HL-60 (cell line): ENCODE measurements at regions not wholly inside any gene's neighbourhood (a gene's known extent, or its start where the extent isn't known, plus 50 kb on each side); places are given as distances from the start of the nearest gene placed in this dataset.

Experiments
- DNase-seq, 2 experiments: peaks; one replicate each; pipeline ENCODE4 v3.0.0-alpha.2; 2010 to 2020; ENCODE audit warnings: low read depth in 1 of 2, low spot score in 1 of 2
- H3K27ac ChIP-seq: fragments of 250-450 bp; sonication (Bioruptor Pico); replicated peaks from 2 replicates; pipeline ENCODE4 v1.5.1; 2020; ENCODE audit warnings: mild to moderate bottlenecking, moderate library complexity
- H3K27me3 ChIP-seq: fragments of 250-450 bp; sonication (Bioruptor Pico); 2 replicates; pipeline ENCODE4 v1.5.1; 2021; ENCODE audit warnings: mild to moderate bottlenecking, moderate library complexity; ENCODE audit not compliant: insufficient read depth, poor library complexity, severe bottlenecking
- H3K4me3 ChIP-seq: replicated peaks from 2 replicates; pipeline ENCODE4 v1.5.1; 2011; ENCODE audit warnings: mild to moderate bottlenecking, control low read depth, low read length; ENCODE audit not compliant: insufficient read depth
- CTCF ChIP-seq: IDR thresholded peaks from one replicate; pipeline ENCODE4 v1.5.1; 2011; ENCODE audit warnings: low read length, control low read depth, inconsistent platforms; ENCODE audit not compliant: insufficient read depth
- GABPA ChIP-seq: IDR thresholded peaks from 2 replicates; pipeline ENCODE4 v1.6.1; 2012; ENCODE audit warnings: low read depth
- POLR2AphosphoS5 ChIP-seq: IDR thresholded peaks from 2 replicates; pipeline ENCODE4 v1.6.1; 2012; ENCODE audit warnings: low read depth
- REST ChIP-seq: IDR thresholded peaks from 2 replicates; pipeline ENCODE4 v1.6.1; 2012; ENCODE audit warnings: low read depth; ENCODE audit not compliant: insufficient replicate concordance
- SPI1 ChIP-seq: IDR thresholded peaks from 2 replicates; pipeline ENCODE4 v1.6.1; 2012; ENCODE audit warnings: low read depth, mild to moderate bottlenecking, borderline replicate concordance

- no peaks in the 10 kb centered on the region for H3K27me3 ChIP-seq
- TF ChIP-seq REST (no peak), CTCF (no peak), POLR2AphosphoS5 (no peak), SPI1 (no peak), GABPA (no peak)
- H3K4me3 ChIP-seq = no peak overlapping the region
- H3K27ac ChIP-seq = no peak overlapping the region
- DNase-seq = no peak
These were observed 54.5 kb upstream of the NOCT start for GRCh38 chr4:138961129-138961528.

GRCh38 chr4:138960175-138960710 lies 55.3 kb upstream of the NOCT start:
- TF ChIP-seq CTCF = no peak
- TF ChIP-seq SPI1 = no peak
- no peak for TF ChIP-seq REST
- no peak for TF ChIP-seq GABPA
- no peak for TF ChIP-seq POLR2AphosphoS5
- no peaks in the 10 kb centered on the region for H3K27me3 ChIP-seq
- DNase-seq = no peak
- H3K27ac ChIP-seq = no peak overlapping the region; the same call in 1 of the 2 replicates
- H3K4me3 ChIP-seq = no peak overlapping the region

GRCh38 chr4:138959097-138959815 lies 56.3 kb upstream of the NOCT start:
- H3K27me3 ChIP-seq = no peaks in the 10 kb centered on the region
- TF ChIP-seq GABPA = no peak
- TF ChIP-seq SPI1 = no peak
- TF ChIP-seq REST = no peak
- no peak for TF ChIP-seq POLR2AphosphoS5
- TF ChIP-seq CTCF = no peak
- H3K27ac ChIP-seq = peak overlapping the region; percentile 70
- no peak overlapping the region for H3K4me3 ChIP-seq
- peak; percentile 53 to 57 for DNase-seq
